Left lobe of liver (tissue), 2 donors: ENCODE measurements at regions not wholly inside any gene's neighbourhood (a gene's known extent, or its start where the extent isn't known, plus 50 kb on each side); places are given as distances from the start of the nearest gene placed in this dataset.

Source experiments
- ATAC-seq: fragments of 200-7000 bp; cut with Tn5 transposase; one replicate; pipeline ENCODE4 v1.9.1; 2020; ENCODE audit warnings: mild to moderate bottlenecking, moderate library complexity
- DNase-seq: peaks from one replicate; pipeline ENCODE4 v3.0.0-alpha.2; 2020; ENCODE audit warnings: low spot score
- donor health status: DM: no; HTN: no; CAD: no; lungs with moderate emphysema.
- donor health status: DM: no; HTN: yes; CAD: no.

DNA sequence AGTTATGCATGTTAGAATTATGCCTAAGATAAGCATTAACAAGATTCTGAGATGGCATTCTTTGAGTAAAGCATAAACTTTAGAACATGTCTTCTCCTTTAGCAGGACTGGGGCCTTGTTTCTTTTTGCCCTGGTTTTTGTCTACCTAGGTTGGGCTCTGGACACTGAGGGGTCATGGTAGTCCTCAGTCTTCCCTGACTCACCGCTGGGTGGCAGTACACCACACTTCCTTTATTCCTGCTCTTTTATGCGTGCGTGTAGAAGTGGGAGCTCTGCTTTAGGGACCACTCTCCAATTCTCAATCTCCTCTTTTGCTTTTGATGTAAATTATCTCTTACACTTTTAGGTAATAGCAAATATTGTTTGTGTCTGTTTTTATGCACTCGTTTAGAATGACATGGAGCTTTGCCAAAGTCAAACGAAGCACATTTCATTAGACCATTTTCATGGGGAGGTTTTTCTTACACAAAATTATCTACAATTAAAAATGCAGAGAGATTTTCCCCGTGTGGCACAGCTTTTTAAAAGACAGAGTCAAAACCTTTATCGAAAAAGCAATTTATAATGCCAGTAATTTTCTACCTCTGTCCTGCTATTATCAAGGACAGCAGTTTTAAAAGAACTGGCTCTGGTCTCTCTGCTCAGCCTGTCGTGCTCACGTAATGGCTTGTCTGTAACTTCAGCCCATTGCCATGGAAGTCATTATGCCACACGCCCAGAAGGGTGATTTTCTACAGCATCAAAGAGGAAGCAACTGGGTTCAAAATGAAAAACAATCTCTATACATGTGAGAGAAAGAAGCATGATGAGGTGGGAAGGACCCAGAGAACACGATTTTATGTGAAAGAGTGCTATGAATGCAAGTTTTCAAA is 413.9 kb downstream of the COG6 start:
- peak; percentile 76 for DNase-seq
- ATAC-seq: peak; percentile 94

- DNase-seq (no peak), ATAC-seq (no peak)
Observed at GRCh38 chr13:40070357-40070756, 414.9 kb downstream of the COG6 start.

DNA sequence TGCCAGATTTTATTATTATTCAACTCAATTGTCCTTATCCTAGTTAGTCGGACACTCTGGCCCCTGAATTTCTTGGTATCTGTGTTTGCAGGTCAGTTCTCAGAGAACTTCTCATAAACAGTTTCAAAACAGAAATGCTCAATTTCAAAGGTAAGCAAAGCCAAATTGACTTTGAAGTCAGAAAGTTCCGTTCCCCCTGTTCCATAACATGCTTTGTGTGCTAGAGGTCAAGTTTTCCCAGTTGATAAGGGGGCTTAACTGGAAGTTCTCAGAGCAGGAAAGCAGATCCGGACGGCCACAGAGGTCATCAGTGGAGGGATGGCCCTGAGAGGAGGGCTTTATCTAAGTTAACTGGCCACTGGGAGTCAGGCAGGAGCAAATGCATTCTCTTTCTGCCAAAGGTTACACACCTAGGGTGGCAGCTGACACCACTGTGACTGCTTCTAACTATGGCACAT is 417.2 kb downstream of the COG6 start:
- ATAC-seq: peak; percentile 89
- DNase-seq: peak; percentile 56

DNA sequence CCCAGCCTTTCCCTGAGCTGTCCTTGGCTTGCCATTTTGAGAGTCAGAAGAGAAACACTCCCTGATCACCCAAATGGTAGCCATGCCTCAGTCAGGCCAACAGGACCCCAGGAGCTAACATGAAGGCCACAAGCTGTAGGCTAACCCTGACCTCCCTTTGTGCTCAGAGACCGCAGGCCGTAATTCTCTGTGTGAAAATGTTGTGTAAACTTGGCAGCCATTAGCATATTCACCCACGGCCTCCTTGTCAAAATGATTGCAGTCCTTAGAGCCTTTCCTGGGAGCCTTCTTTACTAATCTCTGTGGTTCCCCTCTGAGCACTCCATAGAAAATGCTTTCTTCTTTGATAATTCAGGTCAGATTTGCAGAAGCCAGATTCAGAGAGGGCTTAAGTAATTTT is 418.9 kb downstream of the COG6 start:
- DNase-seq: no peak
- ATAC-seq: no peak

GRCh38 chr13:40075281-40075680 is 419.8 kb downstream of the COG6 start:
- ATAC-seq (no peak), DNase-seq (no peak)

- DNase-seq (no peak), ATAC-seq (no peak)
Observed at GRCh38 chr13:40076765-40077362, 421.4 kb downstream of the COG6 start.

DNA sequence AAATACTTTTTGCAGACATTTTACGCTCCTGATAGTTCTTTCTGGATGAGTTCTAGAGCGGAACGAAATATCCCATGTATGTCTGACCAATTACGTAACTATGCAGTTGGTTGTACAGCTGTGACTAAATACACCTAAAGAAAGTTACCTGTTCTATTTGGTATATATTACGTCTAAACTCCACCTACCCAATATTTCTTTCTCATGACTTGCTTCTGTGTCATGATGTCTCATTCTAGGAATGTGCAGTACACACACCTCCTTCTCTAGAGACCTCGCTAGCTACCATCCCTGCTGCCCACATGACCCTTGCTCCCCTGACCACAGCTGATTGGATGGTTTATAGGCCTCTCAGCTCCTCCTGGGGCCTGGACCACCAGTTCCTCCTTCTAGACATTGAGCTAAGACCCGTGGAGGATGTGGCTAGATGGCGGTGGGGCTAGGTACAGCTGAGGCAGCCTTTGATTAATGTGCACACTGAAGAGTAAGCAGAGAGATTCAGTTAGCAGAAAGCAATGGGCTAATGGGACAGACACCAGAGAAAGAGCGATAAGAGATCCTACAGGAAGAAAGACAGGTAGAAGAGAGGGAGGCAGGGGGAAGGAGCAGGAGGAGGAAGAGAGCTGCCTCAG is 422.1 kb downstream of the COG6 start:
- ATAC-seq: no peak
- no peak for DNase-seq

GRCh38 chr13:40079721-40080120 is 424.3 kb downstream of the COG6 start:
- DNase-seq (no peak), ATAC-seq (no peak)

- no peak for ATAC-seq
- DNase-seq: no peak
Observed at GRCh38 chr13:40080676-40081075, 425.2 kb downstream of the COG6 start.

DNA sequence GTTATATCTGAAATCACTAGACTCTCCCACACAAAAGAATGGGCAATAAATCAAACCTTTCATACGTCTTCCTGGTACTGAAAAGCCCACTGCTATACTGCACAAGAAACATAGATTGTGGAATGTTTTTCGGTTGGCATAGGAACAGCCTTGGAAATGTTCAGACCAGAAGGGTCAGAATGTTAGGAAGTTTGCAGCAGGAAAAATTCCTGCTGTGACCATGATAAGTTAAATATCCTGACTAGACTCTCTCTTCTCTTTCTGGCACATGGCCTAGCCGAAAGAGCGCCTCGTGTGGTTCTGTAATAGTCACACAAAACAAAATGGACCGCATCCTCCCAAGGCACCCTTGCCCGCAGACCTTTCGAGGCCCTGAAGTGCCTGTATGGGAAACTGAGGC is 427.2 kb downstream of the COG6 start:
- no peak for DNase-seq
- peak; percentile 72 for ATAC-seq

DNA sequence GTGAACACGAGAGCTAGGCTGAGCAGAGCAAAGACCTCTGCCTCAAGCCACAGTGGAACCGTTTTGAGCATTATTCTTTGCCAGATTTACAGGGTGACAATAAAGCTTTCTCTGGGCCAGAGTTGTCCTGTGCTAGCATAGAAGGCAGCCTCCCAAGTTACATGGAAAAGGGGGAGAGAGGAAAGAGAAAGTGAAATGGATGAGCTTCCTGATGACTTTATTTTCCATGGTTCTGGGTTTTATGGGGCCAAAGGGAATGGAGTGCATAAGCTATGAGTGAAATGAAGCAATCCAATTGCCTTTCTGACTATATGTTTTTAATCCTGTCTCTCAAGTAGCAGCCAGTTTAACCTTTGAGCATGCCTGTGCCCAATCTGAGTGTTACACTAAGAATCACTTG is 428.4 kb downstream of the COG6 start:
- ATAC-seq (no peak), DNase-seq (no peak)

DNA sequence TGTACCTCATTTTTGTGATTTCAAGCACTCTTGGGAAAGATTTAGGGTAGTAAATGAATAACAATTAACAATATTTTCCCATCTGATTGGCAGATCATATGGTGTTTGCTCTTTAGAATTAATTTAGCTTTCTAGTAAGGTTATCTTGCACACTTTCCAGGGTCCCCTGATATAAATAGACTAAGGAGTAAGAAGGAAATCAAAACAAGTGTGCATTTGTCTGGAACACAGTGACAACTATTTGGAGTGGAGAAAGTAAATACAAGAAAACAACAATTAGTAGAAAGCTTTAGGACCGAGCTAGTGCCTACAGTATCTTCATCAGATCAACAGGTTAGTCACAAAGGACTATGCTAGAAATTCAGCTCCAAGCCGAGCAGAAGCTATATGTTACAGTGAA is 429.5 kb downstream of the COG6 start:
- DNase-seq (no peak), ATAC-seq (no peak)

GRCh38 chr13:40087091-40088002 is 431.9 kb downstream of the COG6 start:
- ATAC-seq: peak; percentile 58
- no peak for DNase-seq

- DNase-seq (no peak), ATAC-seq (no peak)
Observed at GRCh38 chr13:40094056-40094455, 438.6 kb downstream of the COG6 start.

DNA sequence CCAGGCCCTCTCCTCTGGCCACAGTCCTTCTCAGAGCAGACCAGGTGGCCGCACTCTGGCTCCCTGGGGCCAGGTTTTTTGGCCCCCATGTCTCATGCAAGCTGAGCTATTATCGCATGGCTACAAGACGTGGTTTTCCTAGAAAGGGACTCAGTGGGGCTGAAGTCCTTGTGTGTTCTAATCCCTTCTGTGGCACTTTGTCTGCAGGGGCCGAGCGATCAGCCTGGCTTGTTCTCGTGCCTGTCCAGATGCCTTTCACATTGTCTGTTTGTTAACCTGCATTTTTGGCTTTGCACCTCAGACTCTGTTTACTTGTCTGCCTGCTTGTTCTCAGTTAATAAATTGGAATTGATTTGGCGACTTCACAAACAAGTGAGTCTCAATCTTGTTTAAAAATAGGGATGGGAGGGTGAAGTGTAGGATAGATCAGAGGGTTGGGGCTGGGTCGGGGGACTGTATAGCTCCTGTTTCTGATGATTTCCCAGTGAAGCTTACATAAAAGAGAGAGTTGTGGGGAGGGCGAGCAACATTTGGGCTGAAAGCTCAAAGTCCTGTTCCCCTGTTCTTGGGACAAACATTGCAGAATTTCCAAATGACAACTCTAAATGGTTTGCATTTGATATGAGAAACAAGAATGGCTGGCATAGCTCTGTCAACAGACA is 440.4 kb downstream of the COG6 start:
- DNase-seq: peak; percentile 72

GRCh38 chr13:40096357-40096901 is 441.0 kb downstream of the COG6 start:
- ATAC-seq (peak; percentile 63), DNase-seq (no peak)

More for the DNA sequence above, 440.4 kb downstream of the COG6 start:
- ATAC-seq: peak; percentile 92

DNA sequence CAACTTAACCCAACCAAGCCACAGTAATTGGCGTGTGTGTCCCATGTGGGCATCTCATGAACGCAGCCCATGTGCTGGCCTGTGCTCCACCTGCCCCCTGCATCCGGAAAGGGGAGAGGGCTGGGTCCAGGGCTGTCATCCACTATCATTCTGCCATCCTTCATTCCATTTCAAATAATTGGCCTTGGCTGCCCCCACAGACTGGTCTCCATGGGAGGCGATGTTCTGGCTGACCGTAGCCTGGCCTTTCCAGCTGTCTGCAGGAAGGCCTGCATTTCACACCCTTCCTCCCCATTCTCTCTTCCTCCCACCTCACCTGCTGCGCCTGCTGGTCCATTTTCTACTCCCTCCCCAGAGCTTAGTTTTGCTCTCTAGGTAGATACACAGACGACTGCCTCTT is 442.8 kb downstream of the COG6 start:
- ATAC-seq (no peak), DNase-seq (no peak)

DNA sequence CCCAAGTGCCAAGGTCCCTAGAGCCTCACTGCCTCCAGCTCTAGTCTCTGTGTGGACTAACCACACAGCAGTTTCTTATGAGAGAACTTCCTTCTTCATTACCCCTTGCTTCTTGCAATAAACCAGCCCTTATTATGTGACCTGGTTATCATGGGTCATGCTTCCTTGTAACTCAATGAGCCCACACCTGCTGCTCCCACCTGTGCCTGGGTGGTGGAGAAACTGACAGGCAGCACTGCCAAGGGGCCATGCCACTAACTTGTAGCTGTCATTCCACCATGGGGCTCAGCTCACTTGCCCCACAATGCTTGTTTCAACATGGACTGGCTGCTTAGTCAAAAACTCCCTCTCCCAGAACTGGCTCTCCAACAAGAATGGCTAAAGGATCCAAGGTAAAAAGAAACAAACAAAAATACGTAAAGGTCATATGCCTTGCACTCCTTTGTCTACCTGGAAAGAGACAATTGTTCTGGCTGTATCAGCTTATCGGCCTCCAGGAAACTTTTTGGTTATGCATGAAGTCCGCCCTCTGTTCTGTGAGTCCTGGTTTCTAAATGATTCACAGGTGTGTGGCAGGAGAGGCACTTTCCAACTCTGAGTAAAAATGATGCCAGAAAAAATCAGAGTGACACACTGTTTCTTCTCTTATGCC is 446.4 kb downstream of the COG6 start:
- ATAC-seq (no peak), DNase-seq (no peak)

GRCh38 chr13:40102360-40102727 is 446.9 kb downstream of the COG6 start:
- DNase-seq: no peak
- ATAC-seq: no peak

DNA sequence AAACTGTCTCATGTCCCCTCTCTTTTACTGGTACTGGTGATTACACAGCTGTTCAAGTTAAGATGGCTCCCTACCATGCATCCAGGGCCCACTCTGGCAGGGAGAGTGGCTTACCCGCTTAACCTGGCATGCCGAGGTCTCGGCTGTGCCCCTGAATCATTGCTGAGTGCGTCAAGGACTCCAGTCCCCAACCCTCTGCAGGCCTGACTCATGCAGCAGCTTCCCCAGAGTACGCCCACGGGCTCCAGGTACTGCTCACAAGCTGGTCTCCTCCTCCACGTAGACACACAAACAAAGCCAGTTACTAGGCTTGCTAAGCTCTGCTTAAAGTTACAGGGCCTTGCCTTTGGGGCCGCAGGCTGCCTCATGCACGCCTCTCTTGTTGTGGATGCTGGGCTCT is 447.4 kb downstream of the COG6 start:
- DNase-seq: no peak
- ATAC-seq: no peak
